ENCODE measurements at regions not wholly inside any gene's neighbourhood (a gene's known extent, or its start where the extent isn't known, plus 50 kb on each side); places are given as distances from the start of the nearest gene placed in this dataset.

DNA sequence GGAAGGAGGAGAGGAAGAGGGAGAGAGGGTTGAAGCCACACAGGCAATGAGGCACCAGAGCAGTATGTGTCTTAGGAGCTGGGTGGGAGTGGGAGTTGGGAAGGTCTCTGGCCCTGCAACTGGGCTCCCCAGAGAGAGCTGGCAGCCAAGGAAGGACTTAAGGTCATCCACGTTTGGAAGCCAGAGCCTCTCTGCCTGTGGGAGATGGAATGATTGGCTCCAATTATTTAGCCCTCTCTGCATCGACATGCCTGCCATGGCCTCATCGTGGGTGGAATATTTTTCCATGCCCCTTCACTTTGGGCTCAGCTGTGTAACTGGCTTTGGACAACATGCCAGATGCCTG lies 478.5 kb downstream of the RPS24 start:
- no peak for TF ChIP-seq TAF1 (IDR thresholded peaks at IDR 0.05; ENCODE audit: borderline replicate concordance, insufficient read depth, low read length)
- TF ChIP-seq, protein P1, sequence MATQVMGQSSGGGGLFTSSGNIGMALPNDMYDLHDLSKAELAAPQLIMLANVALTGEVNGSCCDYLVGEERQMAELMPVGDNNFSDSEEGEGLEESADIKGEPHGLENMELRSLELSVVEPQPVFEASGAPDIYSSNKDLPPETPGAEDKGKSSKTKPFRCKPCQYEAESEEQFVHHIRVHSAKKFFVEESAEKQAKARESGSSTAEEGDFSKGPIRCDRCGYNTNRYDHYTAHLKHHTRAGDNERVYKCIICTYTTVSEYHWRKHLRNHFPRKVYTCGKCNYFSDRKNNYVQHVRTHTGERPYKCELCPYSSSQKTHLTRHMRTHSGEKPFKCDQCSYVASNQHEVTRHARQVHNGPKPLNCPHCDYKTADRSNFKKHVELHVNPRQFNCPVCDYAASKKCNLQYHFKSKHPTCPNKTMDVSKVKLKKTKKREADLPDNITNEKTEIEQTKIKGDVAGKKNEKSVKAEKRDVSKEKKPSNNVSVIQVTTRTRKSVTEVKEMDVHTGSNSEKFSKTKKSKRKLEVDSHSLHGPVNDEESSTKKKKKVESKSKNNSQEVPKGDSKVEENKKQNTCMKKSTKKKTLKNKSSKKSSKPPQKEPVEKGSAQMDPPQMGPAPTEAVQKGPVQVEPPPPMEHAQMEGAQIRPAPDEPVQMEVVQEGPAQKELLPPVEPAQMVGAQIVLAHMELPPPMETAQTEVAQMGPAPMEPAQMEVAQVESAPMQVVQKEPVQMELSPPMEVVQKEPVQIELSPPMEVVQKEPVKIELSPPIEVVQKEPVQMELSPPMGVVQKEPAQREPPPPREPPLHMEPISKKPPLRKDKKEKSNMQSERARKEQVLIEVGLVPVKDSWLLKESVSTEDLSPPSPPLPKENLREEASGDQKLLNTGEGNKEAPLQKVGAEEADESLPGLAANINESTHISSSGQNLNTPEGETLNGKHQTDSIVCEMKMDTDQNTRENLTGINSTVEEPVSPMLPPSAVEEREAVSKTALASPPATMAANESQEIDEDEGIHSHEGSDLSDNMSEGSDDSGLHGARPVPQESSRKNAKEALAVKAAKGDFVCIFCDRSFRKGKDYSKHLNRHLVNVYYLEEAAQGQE (IDR thresholded peaks at IDR 0.05; ENCODE audit: insufficient read depth in 1 of 2, low read depth in 2 of 2, low read length in 2 of 2) = no peak
- no peak for TF ChIP-seq FOXP2 (optimal IDR thresholded peaks at IDR 0.05; ENCODE audit: borderline replicate concordance, extremely low read depth, extremely low read length, insufficient read depth)
- no peak for TF ChIP-seq SIN3A (IDR thresholded peaks at IDR 0.05; ENCODE audit: borderline replicate concordance, insufficient read depth, low read length)
- no peak for TF ChIP-seq POLR2AphosphoS5 (IDR thresholded peaks at IDR 0.05; ENCODE audit: low read depth, low read length)

DNA sequence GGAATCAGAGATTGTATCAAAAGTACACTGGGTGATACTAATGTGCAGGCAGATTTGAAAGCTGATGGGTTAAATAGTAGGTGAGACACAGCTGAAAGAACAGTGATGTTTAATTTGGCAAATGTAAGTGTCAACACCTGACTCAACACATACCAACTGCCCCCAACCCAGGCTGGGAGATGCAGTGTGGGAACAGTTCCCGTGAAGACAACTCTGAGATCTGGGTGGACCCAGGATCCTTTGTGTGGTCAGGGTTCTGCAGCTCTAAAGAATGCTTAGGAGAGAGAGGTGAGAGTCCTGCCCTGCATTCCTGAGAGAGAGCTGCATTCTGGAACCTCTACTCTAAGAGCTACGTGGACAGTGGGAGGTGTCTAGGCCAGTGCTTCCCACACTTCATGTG lies 479.7 kb downstream of the RPS24 start:
- TF ChIP-seq SIN3A (IDR thresholded peaks at IDR 0.05; ENCODE audit: borderline replicate concordance, insufficient read depth, low read length) (no peak), TAF1 (IDR thresholded peaks at IDR 0.05; ENCODE audit: borderline replicate concordance, insufficient read depth, low read length) (no peak), FOXP2 (optimal IDR thresholded peaks at IDR 0.05; ENCODE audit: borderline replicate concordance, extremely low read depth, extremely low read length, insufficient read depth) (no peak), POLR2AphosphoS5 (IDR thresholded peaks at IDR 0.05; ENCODE audit: low read depth, low read length) (no peak)
- TF ChIP-seq, protein P1 (IDR thresholded peaks at IDR 0.05; ENCODE audit: insufficient read depth in 1 of 2, low read depth in 2 of 2, low read length in 2 of 2) = no peak

DNA sequence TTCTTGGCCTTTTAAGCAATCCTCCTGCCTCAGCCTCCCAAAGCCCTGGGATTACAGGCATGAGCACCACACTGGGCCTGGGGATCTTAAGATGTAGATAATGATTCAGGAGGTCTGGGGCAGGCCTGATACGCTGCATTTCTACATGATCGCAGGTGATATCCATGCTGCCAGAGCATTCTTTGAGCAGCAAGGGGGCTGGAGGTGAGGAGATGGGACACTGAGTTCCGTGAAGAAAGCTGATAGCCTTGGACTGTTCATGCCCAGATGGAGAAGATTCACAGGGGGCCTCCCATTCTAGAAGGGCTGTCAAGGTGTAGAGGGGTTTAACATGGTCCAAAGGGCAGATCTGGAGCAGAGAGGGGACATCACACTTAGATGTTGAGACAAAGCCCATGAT lies 480.3 kb downstream of the RPS24 start:
- no peak for TF ChIP-seq POLR2AphosphoS5 (IDR thresholded peaks at IDR 0.05; ENCODE audit: low read depth, low read length)
- no peak for TF ChIP-seq FOXP2 (optimal IDR thresholded peaks at IDR 0.05; ENCODE audit: borderline replicate concordance, extremely low read depth, extremely low read length, insufficient read depth)
- no peak for TF ChIP-seq TAF1 (IDR thresholded peaks at IDR 0.05; ENCODE audit: borderline replicate concordance, insufficient read depth, low read length)
- TF ChIP-seq, protein P1 (IDR thresholded peaks at IDR 0.05; ENCODE audit: insufficient read depth in 1 of 2, low read depth in 2 of 2, low read length in 2 of 2) = no peak
- TF ChIP-seq SIN3A (IDR thresholded peaks at IDR 0.05; ENCODE audit: borderline replicate concordance, insufficient read depth, low read length) = no peak

DNA sequence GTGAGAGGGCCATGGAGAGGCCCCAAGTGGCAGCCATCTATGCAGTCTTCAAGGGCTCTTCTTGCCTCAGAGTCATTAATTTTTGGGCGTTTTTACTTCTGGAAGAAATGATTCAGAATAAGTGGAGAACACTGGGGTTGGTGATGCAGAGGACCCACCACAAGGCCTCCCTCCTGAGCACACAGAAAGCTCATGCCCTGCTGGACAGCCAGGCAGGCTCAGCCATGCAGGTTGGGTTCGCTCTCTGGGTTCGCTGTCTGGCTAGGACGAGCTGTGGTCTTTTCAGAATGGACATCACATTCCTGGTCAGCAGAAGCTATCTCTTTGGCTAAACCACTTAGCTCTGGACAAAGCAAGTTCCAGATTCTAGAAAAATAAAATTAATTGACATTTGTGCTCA lies 480.8 kb downstream of the RPS24 start:
- TF ChIP-seq FOXP2 (optimal IDR thresholded peaks at IDR 0.05; ENCODE audit: borderline replicate concordance, extremely low read depth, extremely low read length, insufficient read depth) = no peak
- TF ChIP-seq, protein P1 (IDR thresholded peaks at IDR 0.05; ENCODE audit: insufficient read depth in 1 of 2, low read depth in 2 of 2, low read length in 2 of 2) = no peak
- TF ChIP-seq SIN3A (IDR thresholded peaks at IDR 0.05; ENCODE audit: borderline replicate concordance, insufficient read depth, low read length) = no peak
